SK-N-SH (cell line): ENCODE measurements at regions not wholly inside any gene's neighbourhood (a gene's known extent, or its start where the extent isn't known, plus 50 kb on each side); places are given as distances from the start of the nearest gene placed in this dataset.

Experiments used
- EP300 ChIP-seq, 2 experiments: IDR thresholded peaks; 2 replicates each; pipeline versions ENCODE4 v1.4.0 to v1.6.1; 2012; ENCODE audit warnings: borderline replicate concordance in 1 of 2, low read depth in 1 of 2, low read length in 1 of 2
- FOXM1 ChIP-seq: IDR thresholded peaks from 2 replicates; pipeline ENCODE4 v1.4.0; 2012; ENCODE audit warnings: low read depth, mild to moderate bottlenecking
- GATA2 ChIP-seq: sonication (generic); formaldehyde crosslinking; IDR thresholded peaks from 2 replicates; pipeline ENCODE4 v1.5.0; 2020; ENCODE audit warnings: mild to moderate bottlenecking, missing genetic modification reagents
- MXI1 ChIP-seq: IDR thresholded peaks from 2 replicates; pipeline ENCODE4 v1.6.1; 2012; ENCODE audit warnings: mild to moderate bottlenecking, low read depth, low read length, improper control_type of control experiment
- NFIC ChIP-seq: IDR thresholded peaks from 2 replicates; pipeline ENCODE4 v1.4.0; 2012; ENCODE audit warnings: borderline replicate concordance
- NRF1 ChIP-seq: IDR thresholded peaks from 2 replicates; pipeline ENCODE4 v1.6.1; 2012; ENCODE audit warnings: low read depth, mild to moderate bottlenecking, low read length
- POLR2AphosphoS5 ChIP-seq: IDR thresholded peaks from 2 replicates; pipeline ENCODE4 v1.6.1; 2012; ENCODE audit warnings: low read depth, low read length
- RCOR1 ChIP-seq: fragments of 150-350 bp; IDR thresholded peaks from 2 replicates; pipeline ENCODE4 v1.6.1; 2017; ENCODE audit warnings: antibody characterized with exemption, low read length
- YY1 ChIP-seq: IDR thresholded peaks from 2 replicates; pipeline ENCODE4 v1.4.0; 2012; ENCODE audit warnings: low read depth, mild to moderate bottlenecking
- TF ChIP-seq, protein P1 (sequence below): IDR thresholded peaks from 2 replicates; pipeline ENCODE4 v1.6.1; 2012; ENCODE audit warnings: mild to moderate bottlenecking, low read depth, low read length, moderate library complexity
- TF ChIP-seq, protein P2 (sequence below): fragments of 200-600 bp; sonication (generic); IDR thresholded peaks from 2 replicates; pipeline ENCODE4 v1.6.1; 2017; ENCODE audit warnings: antibody characterized with exemption, mild to moderate bottlenecking, moderate library complexity
- TF ChIP-seq, protein P3 (sequence below): IDR thresholded peaks from 2 replicates; pipeline ENCODE4 v1.4.0; 2012; ENCODE audit warnings: low read depth

DNA sequence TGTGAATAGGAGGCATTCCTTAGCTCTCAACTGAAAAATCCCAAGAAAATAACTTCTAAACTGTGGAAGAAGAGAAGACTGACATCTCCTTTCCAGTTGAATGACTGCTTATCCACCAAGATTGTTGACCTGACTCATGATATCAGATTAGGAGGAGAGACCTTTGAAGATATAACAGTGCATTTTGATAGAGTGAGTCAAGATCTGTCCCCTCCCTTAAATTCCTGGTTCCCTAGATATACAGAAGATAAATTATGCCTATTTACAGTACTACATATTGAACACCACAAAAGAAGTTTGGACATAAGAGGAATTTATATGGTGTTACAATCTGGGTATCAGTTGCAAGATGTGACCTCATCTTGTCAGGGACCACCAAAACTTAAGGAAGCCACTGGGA lies 285.3 kb upstream of the ZSWIM2 start:
- TF ChIP-seq NRF1 (no peak), GATA2 (no peak), NFIC (no peak), POLR2AphosphoS5 (no peak), YY1 (no peak), MXI1 (no peak), RCOR1 (no peak), FOXM1 (no peak), EP300 (IDR thresholded peaks at IDR 0.05; ENCODE audit: borderline replicate concordance in 1 of 2, low read depth in 1 of 2, low read length in 1 of 2) (no peak)
- TF ChIP-seq, protein P1, sequence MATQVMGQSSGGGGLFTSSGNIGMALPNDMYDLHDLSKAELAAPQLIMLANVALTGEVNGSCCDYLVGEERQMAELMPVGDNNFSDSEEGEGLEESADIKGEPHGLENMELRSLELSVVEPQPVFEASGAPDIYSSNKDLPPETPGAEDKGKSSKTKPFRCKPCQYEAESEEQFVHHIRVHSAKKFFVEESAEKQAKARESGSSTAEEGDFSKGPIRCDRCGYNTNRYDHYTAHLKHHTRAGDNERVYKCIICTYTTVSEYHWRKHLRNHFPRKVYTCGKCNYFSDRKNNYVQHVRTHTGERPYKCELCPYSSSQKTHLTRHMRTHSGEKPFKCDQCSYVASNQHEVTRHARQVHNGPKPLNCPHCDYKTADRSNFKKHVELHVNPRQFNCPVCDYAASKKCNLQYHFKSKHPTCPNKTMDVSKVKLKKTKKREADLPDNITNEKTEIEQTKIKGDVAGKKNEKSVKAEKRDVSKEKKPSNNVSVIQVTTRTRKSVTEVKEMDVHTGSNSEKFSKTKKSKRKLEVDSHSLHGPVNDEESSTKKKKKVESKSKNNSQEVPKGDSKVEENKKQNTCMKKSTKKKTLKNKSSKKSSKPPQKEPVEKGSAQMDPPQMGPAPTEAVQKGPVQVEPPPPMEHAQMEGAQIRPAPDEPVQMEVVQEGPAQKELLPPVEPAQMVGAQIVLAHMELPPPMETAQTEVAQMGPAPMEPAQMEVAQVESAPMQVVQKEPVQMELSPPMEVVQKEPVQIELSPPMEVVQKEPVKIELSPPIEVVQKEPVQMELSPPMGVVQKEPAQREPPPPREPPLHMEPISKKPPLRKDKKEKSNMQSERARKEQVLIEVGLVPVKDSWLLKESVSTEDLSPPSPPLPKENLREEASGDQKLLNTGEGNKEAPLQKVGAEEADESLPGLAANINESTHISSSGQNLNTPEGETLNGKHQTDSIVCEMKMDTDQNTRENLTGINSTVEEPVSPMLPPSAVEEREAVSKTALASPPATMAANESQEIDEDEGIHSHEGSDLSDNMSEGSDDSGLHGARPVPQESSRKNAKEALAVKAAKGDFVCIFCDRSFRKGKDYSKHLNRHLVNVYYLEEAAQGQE, result no peak
- TF ChIP-seq, protein P2, sequence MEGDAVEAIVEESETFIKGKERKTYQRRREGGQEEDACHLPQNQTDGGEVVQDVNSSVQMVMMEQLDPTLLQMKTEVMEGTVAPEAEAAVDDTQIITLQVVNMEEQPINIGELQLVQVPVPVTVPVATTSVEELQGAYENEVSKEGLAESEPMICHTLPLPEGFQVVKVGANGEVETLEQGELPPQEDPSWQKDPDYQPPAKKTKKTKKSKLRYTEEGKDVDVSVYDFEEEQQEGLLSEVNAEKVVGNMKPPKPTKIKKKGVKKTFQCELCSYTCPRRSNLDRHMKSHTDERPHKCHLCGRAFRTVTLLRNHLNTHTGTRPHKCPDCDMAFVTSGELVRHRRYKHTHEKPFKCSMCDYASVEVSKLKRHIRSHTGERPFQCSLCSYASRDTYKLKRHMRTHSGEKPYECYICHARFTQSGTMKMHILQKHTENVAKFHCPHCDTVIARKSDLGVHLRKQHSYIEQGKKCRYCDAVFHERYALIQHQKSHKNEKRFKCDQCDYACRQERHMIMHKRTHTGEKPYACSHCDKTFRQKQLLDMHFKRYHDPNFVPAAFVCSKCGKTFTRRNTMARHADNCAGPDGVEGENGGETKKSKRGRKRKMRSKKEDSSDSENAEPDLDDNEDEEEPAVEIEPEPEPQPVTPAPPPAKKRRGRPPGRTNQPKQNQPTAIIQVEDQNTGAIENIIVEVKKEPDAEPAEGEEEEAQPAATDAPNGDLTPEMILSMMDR, result no peak
- TF ChIP-seq, protein P3, sequence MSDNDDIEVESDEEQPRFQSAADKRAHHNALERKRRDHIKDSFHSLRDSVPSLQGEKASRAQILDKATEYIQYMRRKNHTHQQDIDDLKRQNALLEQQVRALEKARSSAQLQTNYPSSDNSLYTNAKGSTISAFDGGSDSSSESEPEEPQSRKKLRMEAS, result no peak
